GM21825 (cell line): ENCODE measurements at regions not wholly inside any gene's neighbourhood (a gene's known extent, or its start where the extent isn't known, plus 50 kb on each side); places are given as distances from the start of the nearest gene placed in this dataset.

ENCODE experiments used
- ATAC-seq: cut with Tn5 transposase; IDR thresholded peaks from one replicate; pipeline ENCODE4 v1.9.1; 2021; ENCODE audit warnings: mild to moderate bottlenecking, moderate library complexity; ENCODE audit not compliant: unreplicated experiment

DNA sequence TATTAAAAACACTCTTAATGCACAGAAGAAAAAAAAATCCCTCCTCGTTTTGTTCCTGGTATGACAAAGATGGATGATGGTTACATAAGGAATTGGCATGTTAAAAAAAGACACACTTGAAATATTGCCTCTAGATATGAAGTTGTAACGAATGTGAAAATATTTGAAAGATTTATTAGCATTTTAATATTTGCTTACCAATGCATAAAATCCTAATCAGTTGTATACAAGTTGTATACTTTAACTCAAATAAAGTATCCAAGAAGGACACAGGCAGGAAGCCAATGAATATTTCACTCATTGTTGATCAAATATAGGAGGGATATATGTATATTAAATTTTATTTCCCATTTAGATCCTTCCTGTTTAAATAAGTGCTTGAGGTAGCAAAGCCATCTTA lies 850.8 kb upstream of the RBFOX1 start:
- no peak for ATAC-seq

DNA sequence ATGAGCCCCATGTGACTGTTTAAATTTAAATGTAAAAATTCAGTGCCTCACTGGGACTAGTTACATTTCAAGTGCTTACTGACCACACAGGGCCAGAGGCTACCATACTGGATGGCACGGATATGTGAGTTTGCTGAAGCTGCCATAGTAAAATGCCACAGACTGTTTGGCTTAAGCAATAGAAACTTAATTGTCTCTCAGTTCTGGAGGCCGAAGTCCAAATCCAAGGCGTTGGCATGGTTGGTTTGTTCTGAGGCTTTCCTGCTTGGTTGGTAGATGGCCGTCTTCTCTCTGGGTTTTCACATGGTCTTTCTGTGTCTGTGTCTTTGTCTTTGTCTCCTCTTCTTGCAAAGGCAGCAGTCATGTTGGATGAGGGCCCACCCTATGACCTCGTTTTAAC lies 878.9 kb upstream of the RBFOX1 start:
- no peak for ATAC-seq

DNA sequence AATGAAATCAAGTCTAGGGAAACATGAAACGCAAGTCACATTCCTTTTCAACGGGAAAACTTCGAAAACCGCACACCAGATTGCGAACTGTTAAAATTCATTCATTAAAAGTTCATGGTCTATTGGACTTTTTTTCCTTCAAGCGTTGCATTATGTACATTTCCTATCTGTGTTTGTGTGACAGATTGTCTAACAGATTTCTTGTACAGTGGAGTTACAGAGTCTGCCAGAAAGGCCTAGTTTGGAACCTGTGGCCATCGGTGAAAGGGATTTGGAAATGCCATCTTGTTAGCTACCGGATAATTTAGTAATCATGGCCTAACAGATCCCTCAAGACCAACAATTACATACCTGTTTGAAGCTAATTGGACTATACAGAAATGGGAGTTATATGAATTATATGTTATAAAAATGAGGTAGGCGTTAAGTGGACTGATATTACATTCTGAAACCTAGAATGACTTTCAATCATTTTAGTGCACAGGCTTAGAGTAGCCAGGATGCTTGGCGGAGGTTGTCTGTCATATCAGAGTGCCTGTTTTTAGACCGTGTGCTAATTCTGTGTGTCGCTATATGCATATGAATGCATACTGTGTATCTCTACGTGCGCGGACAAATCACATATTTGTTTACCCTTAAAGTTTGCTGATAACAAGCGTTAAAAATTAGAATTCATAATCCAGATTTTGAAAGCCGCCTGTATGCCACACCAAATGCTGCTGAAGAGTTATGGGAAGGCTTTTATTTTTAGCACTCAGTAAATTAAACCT lies 885.4 kb upstream of the RBFOX1 start:
- no peak for ATAC-seq

DNA sequence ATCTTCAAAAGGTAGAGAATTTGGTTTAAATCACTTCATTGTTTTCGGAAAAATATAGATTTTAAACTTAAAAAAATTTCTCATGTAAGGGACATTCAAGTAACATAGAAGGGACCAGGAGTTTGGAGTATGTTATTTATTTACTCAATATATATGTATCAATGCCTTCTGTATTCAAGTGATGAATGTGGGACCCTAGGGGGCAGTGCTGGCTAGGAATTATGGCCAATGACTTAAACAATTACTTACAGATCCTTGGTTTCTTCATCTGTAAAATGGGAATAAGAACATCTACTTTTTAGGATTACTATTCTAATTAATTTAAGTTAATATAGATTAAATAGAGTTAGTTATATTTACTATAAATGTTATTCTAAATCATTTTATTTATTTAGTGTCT lies 886.3 kb upstream of the RBFOX1 start:
- no peak for ATAC-seq

DNA sequence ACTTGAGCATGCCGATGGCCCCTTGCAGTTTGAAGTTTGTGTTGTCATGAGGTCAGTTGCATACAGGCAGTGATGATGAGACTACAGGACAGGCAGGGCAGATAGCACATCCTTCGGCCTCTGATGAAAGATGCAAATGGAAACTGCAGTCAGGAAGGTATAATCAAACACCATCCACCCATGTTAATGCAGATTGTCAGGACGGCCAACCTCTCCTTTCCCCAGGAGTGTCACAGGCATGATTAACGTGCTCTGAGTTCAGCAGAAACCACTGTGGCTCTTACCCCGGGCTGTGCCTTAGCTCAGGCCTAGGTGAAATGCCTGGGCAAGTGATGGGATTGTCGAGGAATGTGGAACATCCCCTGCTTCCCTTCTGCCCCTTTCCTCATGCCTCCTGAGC lies 893.5 kb upstream of the RBFOX1 start:
- ATAC-seq: no peak

DNA sequence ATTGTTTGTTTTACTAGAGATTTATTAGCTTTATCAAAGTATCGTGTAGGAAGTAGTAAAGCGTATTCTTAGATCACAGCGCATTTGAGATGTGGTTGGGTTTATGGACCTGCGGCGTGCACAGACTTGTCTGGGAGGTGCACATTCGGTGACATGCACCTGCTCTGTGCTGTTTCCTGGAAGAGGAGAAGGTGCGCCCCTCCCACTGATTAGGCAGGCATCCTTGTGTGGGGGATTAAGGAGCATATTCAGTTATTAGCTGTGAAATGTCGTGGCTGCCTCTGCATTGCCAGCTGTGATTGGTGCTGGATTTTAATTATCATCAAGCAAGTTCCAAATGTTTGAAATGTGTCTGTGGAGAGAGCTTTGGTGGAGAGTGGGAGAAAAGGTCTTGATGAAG lies 903.8 kb upstream of the RBFOX1 start:
- ATAC-seq: no peak

DNA sequence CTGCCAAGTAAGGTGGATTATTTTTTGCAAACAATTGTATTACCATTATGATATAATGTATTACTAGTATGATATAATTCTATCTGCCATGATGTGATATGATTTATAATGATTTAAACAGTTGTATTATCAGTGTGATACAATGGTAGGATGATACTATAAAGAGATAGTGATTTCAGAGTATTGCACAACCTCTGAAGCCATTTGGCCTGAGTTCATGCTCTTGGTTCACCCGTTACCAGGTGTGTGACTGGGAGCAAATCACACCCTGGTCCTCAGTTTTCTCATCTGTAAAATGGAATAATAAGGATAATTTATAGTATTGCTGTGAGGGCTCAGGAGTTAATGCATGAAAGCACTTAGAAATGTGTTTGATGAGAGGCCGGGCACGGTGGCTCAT lies 905.0 kb upstream of the RBFOX1 start:
- ATAC-seq: no peak

DNA sequence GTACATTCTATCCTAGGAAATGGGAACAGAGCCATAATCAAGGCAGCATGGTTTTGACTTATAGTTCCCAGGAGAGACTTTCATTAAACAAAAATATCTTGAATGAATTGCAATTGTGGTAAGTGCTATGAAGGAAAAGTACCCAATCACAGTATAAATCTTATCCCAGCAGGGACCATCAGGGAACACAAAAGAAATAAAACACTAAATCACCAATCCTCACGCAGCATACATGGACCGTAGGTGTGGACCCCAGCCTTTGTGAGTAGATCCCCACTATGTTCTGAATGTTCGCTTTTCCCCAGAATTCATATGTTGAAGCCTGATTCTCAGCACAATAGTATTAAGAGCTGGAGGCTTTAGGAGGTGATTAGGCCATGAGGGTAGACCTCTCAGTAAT lies 925.0 kb upstream of the RBFOX1 start:
- no peak for ATAC-seq

DNA sequence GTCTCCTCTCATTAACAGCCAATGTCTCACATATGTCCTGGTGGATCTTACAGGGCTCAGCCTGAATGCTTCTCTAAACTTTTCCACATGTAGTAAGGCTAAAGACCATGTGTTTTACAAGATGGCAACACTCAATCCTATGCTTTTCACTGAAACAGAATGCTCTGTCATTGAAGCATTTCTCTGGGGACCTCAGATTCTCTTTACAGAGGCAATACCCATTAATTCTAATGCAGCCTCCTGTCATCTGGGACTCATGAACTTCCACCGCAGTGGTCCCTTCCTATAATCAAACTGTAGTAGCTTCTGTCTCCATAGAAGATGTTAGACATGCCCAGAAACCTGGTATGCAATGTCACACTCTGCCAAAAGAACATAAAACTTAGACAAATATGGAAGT lies 926.6 kb upstream of the RBFOX1 start:
- ATAC-seq: no peak

DNA sequence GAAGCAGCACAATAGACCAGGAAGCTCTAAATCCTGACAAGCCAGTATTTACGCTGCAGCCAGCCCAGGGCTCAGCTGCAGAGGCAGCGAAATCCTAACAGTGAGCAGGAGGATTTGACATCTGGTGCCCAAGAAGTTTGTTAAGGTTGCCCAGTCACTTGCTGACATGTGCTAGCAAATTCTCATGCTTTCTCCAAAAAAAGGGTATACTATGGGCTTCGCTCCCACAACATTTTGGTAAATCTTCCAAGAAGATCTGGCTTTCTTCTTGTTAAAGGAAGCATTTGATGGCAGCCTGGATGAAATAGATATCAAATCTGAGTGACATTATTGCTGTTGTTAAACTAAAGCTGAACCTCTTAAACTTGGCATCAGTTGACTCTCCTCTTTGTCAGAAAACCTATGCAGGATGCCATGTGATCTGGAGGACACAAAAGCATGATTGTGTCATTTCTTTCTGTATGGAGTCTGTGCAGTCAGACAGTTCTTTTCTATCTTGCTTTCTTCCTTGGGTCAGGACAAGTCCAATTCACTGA lies 949.7 kb upstream of the RBFOX1 start:
- ATAC-seq: no peak

DNA sequence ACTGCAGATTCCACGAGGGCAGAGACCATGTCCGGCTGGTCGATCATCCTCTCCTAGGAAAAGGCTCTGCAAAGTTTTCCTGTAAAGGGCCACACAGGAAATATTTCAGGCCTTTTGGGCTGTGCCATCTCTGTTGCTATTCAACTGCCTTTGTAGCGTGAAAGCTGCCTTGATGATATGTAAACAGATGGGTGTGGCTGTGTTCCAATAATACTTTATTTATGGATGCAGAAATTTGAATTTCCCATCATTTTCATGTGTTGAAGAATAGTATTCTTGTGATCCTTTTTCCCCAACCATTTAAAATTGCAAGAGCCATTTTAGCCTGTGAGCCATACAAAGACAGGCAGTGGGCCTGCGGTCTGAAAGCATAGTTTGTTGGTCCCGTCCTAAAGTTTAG lies 950.7 kb upstream of the RBFOX1 start:
- ATAC-seq: no peak

DNA sequence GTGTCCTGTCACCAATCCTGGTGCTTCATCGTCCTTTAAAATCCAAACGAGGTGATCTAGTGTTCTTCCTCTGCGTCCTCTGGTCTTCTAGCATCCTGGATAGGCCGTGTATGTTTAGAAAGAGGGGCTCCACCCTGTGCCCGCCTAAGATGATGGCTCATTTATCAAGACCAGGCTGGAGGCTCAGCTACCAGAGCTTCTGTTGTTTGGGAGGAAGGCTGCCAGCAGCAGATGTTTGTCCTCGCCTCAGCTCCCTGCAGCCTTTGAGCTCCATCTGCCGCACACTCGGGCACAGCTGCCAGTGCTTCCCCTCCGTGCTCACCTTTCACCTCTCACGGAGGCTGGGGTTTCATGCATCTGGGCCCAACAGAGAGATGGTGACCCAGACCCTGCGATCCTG lies 954.7 kb upstream of the RBFOX1 start:
- no peak for ATAC-seq

DNA sequence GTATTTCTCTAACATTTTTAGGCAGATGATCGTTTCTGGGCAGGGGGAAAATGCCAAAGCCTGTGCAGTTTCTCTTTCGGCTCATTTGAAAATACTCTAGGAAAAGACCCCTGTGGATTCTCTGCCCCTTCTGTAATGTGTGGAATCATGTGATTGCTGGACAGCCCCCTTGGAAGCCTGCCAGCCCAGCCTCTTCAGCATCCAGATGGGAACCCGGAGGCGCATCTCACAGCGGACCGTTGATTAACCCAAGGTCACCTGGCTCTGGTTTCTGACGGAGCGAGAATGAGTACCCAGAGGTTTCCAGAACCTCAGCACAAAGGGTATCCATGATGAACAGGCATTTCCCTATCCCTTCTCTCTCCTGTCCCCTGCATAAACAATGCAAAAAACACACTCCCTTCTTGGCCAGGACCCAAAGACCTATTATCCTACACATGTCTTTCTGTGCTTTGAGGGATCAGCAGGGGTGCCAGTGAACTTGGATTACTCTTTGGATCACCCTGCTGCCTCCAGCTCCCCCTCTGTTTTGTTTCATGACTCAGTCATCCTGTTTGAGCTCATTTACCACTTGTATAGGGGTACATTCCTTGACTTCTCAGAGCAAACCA lies 957.1 kb upstream of the RBFOX1 start:
- no peak for ATAC-seq

DNA sequence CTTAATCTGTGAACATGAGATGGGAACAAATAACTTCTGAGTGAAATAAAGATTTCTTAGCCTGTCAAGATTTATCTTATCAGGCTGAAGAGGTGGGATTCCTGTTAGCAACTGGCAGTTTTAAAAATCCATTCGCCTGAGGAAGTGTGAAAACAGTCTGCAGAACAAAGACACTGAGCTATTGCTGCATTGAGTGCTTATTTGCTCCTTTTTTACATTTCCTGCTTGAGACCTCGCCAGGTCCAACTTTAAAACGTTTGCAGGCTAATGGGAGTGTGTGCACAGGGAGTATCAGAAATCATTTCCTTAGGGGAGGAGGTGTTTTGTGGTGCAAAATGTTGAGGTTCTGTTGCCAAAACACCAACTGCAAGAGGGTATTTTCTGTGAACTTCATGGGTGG lies 957.8 kb upstream of the RBFOX1 start:
- no peak for ATAC-seq

DNA sequence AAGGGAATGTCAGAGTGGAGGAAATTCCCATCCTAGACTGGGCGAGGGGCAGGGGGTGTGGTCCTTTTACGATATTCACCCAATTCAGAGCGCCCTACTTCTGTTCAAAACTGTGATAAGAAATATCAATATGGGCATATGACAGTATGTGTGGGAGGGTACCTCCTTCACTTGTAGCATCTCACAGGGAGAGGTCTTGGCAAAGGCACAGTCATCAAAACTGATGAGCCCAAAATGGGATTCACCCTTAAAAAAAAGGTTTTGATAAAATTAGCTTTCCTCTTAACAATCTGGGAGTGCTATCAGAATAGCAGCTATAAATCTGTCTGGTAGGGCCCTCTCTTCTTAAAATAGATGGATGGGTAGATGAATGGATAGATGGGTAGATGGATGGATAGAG lies 967.8 kb upstream of the RBFOX1 start:
- no peak for ATAC-seq

DNA sequence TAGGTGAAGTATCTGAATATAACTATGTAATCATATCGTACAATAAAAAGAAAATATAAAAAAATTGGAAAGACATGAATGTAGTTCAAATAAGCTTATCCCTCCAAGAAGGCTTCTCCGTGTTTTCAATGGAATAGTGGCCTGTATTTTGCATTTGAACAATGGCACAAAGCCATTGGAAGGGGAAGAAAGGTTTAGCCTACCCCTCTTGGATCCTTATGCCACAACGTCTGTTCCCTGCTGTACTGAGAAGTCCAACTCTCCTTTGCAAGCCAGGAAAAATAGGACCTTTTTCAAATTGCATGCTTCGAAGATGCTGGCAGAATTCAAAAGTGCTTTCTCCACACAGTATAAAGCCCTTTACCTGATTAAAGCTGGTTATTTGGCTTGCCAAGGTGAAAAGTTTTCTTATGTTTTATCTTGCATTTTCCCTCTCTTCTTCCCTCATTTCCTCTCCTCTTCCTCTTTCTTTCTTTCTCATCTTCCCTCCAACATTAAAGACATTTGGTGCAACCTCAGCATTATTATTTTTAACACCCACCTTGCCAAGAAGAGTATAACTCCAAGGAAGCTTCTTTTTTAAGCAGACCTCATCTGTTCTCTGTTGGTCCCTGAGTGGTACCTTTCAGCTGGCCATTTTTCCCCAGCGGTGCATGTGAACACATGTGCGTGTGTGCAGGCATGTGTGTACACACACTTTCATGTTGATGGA lies 968.6 kb upstream of the RBFOX1 start:
- no peak for ATAC-seq

DNA sequence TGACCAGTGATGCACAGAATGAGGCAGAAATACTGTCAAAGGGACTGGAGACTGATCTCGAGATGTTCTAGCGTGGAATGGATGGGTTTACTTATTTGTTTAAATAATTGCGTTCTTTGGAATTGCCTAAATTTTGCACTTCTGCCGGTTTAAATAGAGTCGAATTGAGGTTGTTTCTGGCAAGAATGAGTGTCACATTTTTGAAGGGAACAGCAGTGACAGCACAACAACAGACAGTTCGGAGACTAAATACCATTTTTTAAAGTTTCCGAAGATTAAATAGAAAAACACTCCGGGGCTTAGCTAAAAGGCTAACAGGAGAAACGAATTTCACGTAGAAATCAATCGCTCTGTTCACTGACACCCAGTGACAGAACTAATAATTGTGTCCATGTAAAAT lies 969.2 kb upstream of the RBFOX1 start:
- ATAC-seq: no peak

DNA sequence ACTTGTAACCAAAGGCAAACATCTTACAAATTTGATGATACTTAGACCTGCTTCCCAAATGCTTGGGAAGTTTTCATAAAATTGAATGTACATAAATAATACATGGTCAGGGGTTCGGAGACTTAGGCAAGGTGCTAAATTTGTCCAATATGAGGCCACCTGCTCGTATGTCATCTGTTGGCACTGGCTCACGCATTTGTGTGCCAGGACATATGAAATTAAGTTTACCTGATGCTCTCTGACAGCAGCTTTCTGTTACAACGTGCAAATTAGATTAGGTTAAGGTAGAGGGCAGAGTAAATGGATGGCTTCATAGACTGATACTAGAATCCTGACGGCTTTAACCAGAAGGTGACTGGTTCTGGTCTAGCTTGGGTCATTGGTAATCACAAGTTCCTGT lies 970.3 kb upstream of the RBFOX1 start:
- no peak for ATAC-seq

DNA sequence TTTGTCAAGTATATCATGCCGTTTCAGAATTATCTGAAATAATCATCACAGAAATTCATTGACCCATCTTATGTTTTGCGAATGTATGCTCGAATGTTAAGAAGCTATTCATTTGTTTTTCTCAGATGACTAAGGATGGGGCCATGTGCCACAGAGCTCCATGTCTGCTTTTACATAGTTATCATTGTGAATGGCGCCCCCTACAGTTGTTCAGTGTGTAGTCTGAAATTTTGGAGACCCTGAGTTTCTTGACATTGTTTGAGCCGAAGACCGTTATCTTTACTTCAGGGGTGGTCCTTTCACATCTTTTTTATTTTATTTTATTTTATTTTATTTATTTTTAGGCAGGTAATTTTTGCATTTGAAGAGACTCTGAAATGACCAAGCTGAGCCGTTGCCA lies 972.0 kb upstream of the RBFOX1 start:
- ATAC-seq: no peak

DNA sequence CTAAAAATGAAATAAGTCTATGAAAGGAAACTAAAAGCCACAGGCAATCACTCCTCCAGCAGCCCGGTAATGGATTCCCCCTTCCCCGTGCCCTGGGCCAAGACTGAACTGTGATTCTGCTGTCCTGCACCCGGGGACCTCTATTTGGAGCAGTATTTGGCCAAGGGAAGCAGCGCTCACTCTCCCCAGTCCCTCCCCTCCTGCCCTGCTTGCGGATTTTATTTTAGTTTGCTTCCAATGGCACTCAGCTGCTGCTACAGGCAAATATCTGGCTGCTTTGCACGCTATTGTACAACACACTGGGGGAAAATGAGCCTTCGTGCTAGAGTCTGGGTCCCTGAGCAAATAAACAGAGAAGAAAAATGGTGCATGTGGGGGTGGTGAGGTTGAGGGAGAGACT lies 975.7 kb upstream of the RBFOX1 start:
- ATAC-seq: no peak

DNA sequence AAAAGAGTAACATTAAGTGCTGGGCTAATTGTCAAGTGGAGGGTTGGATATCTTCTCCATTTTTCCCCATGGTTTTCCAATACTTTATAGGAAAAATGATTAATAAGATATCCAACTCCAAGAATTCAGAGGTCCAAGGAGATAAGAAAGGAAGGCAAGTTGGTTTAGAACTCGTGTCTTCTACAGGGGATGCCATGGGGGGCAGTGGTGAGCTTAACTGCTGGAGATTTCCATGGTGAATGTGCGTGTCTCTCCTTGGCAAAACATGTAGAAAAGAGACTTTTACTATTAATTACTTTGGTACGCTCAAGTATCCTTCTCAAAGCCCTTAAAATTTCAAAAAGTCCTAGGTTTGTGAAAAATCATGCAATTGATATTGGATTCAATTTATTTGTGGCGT lies 982.9 kb upstream of the RBFOX1 start:
- no peak for ATAC-seq

DNA sequence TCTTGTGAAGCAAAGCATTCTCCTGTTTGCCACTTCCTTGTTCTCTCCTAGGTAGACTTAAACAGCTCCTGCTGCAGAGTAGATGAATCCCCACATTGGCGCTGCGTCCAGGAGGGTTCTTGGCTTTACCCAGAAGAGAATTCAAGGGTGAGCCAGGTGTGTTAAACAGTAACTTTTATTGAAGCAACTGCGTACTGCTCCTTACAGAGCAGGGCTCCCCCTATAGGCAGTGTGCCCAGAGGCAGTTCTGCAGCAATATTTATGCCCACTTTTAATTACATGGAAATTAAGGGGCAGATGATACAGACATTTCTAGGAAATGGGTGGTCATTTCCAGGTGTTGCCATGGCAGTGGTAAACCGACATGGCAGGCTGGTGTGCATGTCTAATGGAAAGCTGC lies 987.6 kb upstream of the RBFOX1 start:
- no peak for ATAC-seq
